ENCODE measurements at regions not wholly inside any gene's neighbourhood (a gene's known extent, or its start where the extent isn't known, plus 50 kb on each side); places are given as distances from the start of the nearest gene placed in this dataset.

DNA sequence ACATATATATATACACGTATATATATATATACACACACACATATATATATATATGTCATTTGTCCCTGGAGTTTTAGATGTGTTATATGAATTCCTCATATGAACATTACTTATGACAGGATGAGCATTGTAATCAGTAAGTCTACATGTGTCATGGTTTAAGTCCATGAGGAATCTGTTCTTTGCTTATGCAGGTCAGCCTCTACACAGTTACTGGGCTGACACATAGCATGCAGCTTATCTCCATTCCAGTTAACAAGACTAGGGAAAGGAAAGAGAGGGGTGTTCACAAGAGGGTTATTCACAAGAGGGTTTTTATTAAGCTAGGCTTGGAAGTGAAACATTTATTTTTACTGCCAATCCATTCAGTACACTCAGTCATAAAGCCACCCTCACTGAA, 226.7 kb downstream of the SNX13 start:
- Histone ChIP-seq H3K4me3 (ENCODE audit: low read depth, low read length) (no peak overlapping the region), H3K27me3 (ENCODE audit: control insufficient read depth, insufficient read depth, low read length) (peaks cover 1% of the 10 kb centered on the region; the same call in 1 of the 2 replicates), H3K36me3 (ENCODE audit: control insufficient read depth, insufficient read depth, low read length) (no peaks in the 10 kb centered on the region)
- TF ChIP-seq CTCF (IDR thresholded peaks at IDR 0.05; ENCODE audit: insufficient read depth, low read depth, low read length), result no peak
- ChIA-PET POLR2A (no interaction called here), CTCF (no interaction called here)
- no peak for DNase-seq (ENCODE audit: low read depth)

DNA sequence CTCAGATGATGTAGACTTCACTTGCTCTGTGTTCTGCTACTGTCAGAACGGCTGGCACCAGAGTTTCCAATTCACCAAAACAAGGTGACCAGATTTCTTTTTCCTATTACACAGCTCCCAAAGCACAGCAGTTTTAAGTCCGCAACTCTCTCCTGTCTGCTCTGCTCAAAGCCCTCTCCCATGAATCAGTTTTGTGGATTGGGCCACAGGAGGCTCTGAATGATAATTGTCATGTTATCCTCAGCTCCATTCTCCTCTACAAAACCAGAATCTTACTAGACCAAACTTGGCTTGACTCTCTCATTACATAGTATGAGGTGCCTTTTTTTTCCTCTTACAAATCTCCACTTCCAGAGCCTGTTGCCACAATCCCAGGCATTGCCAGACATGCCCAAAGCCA, 223.5 kb downstream of the SNX13 start:
- no peak for DNase-seq (ENCODE audit: low read depth)
- H3K27me3 ChIP-seq (ENCODE audit: control insufficient read depth, insufficient read depth, low read length), result no peaks in the 10 kb centered on the region
- no peak for TF ChIP-seq CTCF (IDR thresholded peaks at IDR 0.05; ENCODE audit: insufficient read depth, low read depth, low read length)
- no peaks in the 10 kb centered on the region for H3K36me3 ChIP-seq (ENCODE audit: control insufficient read depth, insufficient read depth, low read length)
- ChIA-PET POLR2A (no interaction called here), CTCF (interaction anchor here (1.3 kb wide), 1 partner anchor 10 kb away, joined by 9 read pairs; no protein-coding TSS in a partner anchor)
- H3K4me3 ChIP-seq (ENCODE audit: low read depth, low read length), result no peak overlapping the region

GRCh38 chr7:17719998-17720397, 220.3 kb downstream of the SNX13 start:
- Histone ChIP-seq H3K27me3 (ENCODE audit: control insufficient read depth, insufficient read depth, low read length) (no peaks in the 10 kb centered on the region), H3K4me3 (ENCODE audit: low read depth, low read length) (no peak overlapping the region), H3K36me3 (ENCODE audit: control insufficient read depth, insufficient read depth, low read length) (no peaks in the 10 kb centered on the region)
- ChIA-PET POLR2A (no interaction called here), CTCF (no interaction called here)
- no peak for DNase-seq (ENCODE audit: low read depth)
- TF ChIP-seq CTCF (IDR thresholded peaks at IDR 0.05; ENCODE audit: insufficient read depth, low read depth, low read length), result no peak

- POLR2A ChIA-PET, result no interaction called here
- no peak for TF ChIP-seq CTCF (IDR thresholded peaks at IDR 0.05; ENCODE audit: insufficient read depth, low read depth, low read length)
- H3K36me3 ChIP-seq (ENCODE audit: control insufficient read depth, insufficient read depth, low read length), result no peaks in the 10 kb centered on the region
- CTCF ChIA-PET, result no interaction called here
- no peak overlapping the region for H3K4me3 ChIP-seq (ENCODE audit: low read depth, low read length)
- DNase-seq (ENCODE audit: low read depth), result no peak
- 0 out of 2 replicates have a peak, but pooled peaks cover 2% of the 10 kb centered on the region for H3K27me3 ChIP-seq (ENCODE audit: control insufficient read depth, insufficient read depth, low read length)
These were observed 218.5 kb downstream of the SNX13 start for GRCh38 chr7:17721736-17722285.

- POLR2A ChIA-PET, result no interaction called here
- no peak for TF ChIP-seq CTCF (IDR thresholded peaks at IDR 0.05; ENCODE audit: insufficient read depth, low read depth, low read length)
- no peak overlapping the region for H3K4me3 ChIP-seq (ENCODE audit: low read depth, low read length)
- H3K27me3 ChIP-seq (ENCODE audit: control insufficient read depth, insufficient read depth, low read length), result 0 out of 2 replicates have a peak, but pooled peaks cover 2% of the 10 kb centered on the region
- no peak for DNase-seq (ENCODE audit: low read depth)
- CTCF ChIA-PET, result interaction anchor here (1.8 kb wide), 1 partner anchor 599 kb away, joined by 5 read pairs; no protein-coding TSS in a partner anchor
- H3K36me3 ChIP-seq (ENCODE audit: control insufficient read depth, insufficient read depth, low read length), result no peaks in the 10 kb centered on the region
These were observed 217.5 kb downstream of the SNX13 start for GRCh38 chr7:17722798-17723197.

Measured in BJ (cell line).